ENCODE measurements at regions not wholly inside any gene's neighbourhood (a gene's known extent, or its start where the extent isn't known, plus 50 kb on each side); places are given as distances from the start of the nearest gene placed in this dataset.

DNA sequence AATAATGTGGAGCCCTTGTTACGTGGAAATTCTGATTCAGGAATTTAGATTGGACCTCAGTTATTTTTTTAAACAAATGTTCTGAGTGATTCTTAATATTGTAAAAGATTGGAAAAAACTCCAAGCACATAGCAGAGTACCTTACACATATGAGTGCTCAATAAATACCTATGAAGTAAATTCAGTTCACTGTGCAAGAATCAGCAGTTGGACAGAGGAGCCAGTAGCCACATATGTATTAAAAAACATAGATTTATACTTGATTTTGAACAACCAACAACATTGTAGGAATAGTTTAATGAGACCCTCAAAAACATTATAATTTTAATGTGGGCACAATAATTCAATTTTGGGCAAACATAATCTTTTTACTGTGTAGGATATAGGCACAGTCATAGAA, 109.3 kb upstream of the B3GAT2 start:
- no peak overlapping the region for H2BK20ac ChIP-seq (ENCODE audit: low read length)
- no peaks in the 10 kb centered on the region for H3K27me3 ChIP-seq (replicated peaks in 1 of 4; ENCODE audit: control insufficient read depth in 3 of 4, extremely low read depth in 1 of 4, insufficient read depth in 3 of 4, low read length in 3 of 4)
- no peak overlapping the region for H3K4ac ChIP-seq (replicated peaks; ENCODE audit: insufficient read length, low read depth, low read length)
- no peak overlapping the region for H3K18ac ChIP-seq (ENCODE audit: extremely low read depth, low read length)
- CTCF ChIA-PET (ENCODE audit: partially characterized antibody): no interaction called here
- TF ChIP-seq KDM4A (IDR thresholded peaks at IDR 0.05; ENCODE audit: low read depth, low read length, severe bottlenecking) (no peak), NRF1 (IDR thresholded peaks at IDR 0.05; ENCODE audit: low read depth, low read length) (no peak), RFX5 (IDR thresholded peaks at IDR 0.05; ENCODE audit: borderline replicate concordance, low read depth, low read length) (no peak), TBP (IDR thresholded peaks at IDR 0.05; ENCODE audit: low read depth, low read length) (no peak), ASH2L (IDR thresholded peaks at IDR 0.05; ENCODE audit: low read length) (no peak), GTF2F1 (IDR thresholded peaks at IDR 0.05; ENCODE audit: borderline replicate concordance, low read depth, low read length) (no peak), TEAD4 (IDR thresholded peaks at IDR 0.05; ENCODE audit: low read depth, low read length) (no peak), CBX8 (IDR thresholded peaks at IDR 0.05; ENCODE audit: borderline replicate concordance, low read depth, low read length) (no peak)
- TF ChIP-seq, protein P1, sequence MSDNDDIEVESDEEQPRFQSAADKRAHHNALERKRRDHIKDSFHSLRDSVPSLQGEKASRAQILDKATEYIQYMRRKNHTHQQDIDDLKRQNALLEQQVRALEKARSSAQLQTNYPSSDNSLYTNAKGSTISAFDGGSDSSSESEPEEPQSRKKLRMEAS (IDR thresholded peaks at IDR 0.05): no peak
- H3K27ac ChIP-seq (ENCODE audit: low read depth, low read length): no peak overlapping the region
- H4K91ac ChIP-seq (replicated peaks; ENCODE audit: insufficient read length, low read length): no peak overlapping the region
- H3K9me3 ChIP-seq (ENCODE audit: insufficient read depth in 2 of 2, low read depth in 1 of 2, low read length in 1 of 2): no peaks in the 10 kb centered on the region
- no peak overlapping the region for H2BK15ac ChIP-seq (ENCODE audit: low read length)
- 100% methylated on average over 1 of the region's 1 CpG; no CpG with 5 or more reads in 1 of the 2 experiments for WGBS, 2 experiments (ENCODE audit: extremely low coverage in 1 of 2, insufficient coverage in 1 of 2, insufficient read length in 1 of 2, insufficient replicate concordance in 2 of 2, low coverage in 1 of 2, low lambda C conversion rate in 2 of 2, missing lambda C conversion rate in 1 of 2)
- no peaks in the 10 kb centered on the region for H3K36me3 ChIP-seq (ENCODE audit: control insufficient read depth in 2 of 4, insufficient read depth in 4 of 4, low read length in 3 of 4)
- no peak overlapping the region for H4K5ac ChIP-seq (ENCODE audit: insufficient read length, low read depth, low read length)
- no peak overlapping the region for H3K9ac ChIP-seq (replicated peaks in 1 of 4; ENCODE audit: extremely low read depth in 1 of 4, low read depth in 3 of 4, low read length in 3 of 4)
- no peak overlapping the region for H2AFZ ChIP-seq (ENCODE audit: low read length)
- no peak overlapping the region for H2BK12ac ChIP-seq (ENCODE audit: low read depth, low read length)
- no peaks in the 10 kb centered on the region for H3K79me1 ChIP-seq (ENCODE audit: low read depth, low read length)
- no peak overlapping the region for H3K23ac ChIP-seq (ENCODE audit: insufficient read length)
- DNase-seq (ENCODE audit: low read depth in 1 of 2, low spot score in 2 of 2) (no peak), FAIRE-seq (no peak)
- no peak overlapping the region for H3K4me2 ChIP-seq (ENCODE audit: insufficient read depth in 1 of 2, low read depth in 2 of 2, low read length in 2 of 2)
- no peak overlapping the region for H2BK120ac ChIP-seq (replicated peaks; ENCODE audit: low read depth, low read length)
- H3K14ac ChIP-seq (ENCODE audit: insufficient read length): no peak overlapping the region
- no peak overlapping the region for H3K56ac ChIP-seq (replicated peaks; ENCODE audit: insufficient read length, low read depth, low read length)
- no peaks in the 10 kb centered on the region for H3K79me2 ChIP-seq (ENCODE audit: control insufficient read depth in 1 of 2, insufficient read depth in 2 of 2, low read length in 2 of 2)
- H3K23me2 ChIP-seq (ENCODE audit: low read depth, low read length): no peaks in the 10 kb centered on the region
- no peak overlapping the region for H3K4me3 ChIP-seq (ENCODE audit: extremely low read depth in 1 of 4, insufficient read depth in 2 of 4, low read depth in 3 of 4, low read length in 4 of 4)
- no peaks in the 10 kb centered on the region for H4K20me1 ChIP-seq (replicated peaks in 1 of 2; ENCODE audit: control insufficient read depth in 1 of 2, insufficient read depth in 2 of 2, low read length in 2 of 2)
- H3K4me1 ChIP-seq (replicated peaks in 1 of 4; ENCODE audit: control insufficient read depth in 3 of 4, insufficient read depth in 4 of 4, low read length in 3 of 4): no peaks in the 10 kb centered on the region
- POLR2A ChIA-PET (ENCODE audit: partially characterized antibody): no interaction called here
- H4K8ac ChIP-seq (ENCODE audit: extremely low read depth, insufficient read depth, low read length): no peak overlapping the region
- no peak overlapping the region for H2BK5ac ChIP-seq (ENCODE audit: low read depth, low read length)
- H2AK5ac ChIP-seq (ENCODE audit: low read depth, low read length): no peak overlapping the region
